Astrocyte of the spinal cord (primary cell): ENCODE measurements at regions not wholly inside any gene's neighbourhood (a gene's known extent, or its start where the extent isn't known, plus 50 kb on each side); places are given as distances from the start of the nearest gene placed in this dataset.

ENCODE experiments used
- DNase-seq: peaks from one replicate; pipeline ENCODE4 v3.0.0; 2011; ENCODE audit warnings: low read depth, low spot score
- H3K4me3 ChIP-seq: 2 replicates; pipeline ENCODE4 v1.5.1; 2011; ENCODE audit warnings: low read depth, mild to moderate bottlenecking, low read length, moderate library complexity
- in situ Hi-C: cut with HindIII; loops from 2 replicates; pipeline ENCODE4 v1.10.0; 2017; ENCODE audit warnings: low sequenced_read_pairs
- TF ChIP-seq, protein P1 (sequence below): IDR thresholded peaks from 2 replicates; pipeline ENCODE4 v1.5.1; 2012; ENCODE audit warnings: low read depth, mild to moderate bottlenecking, low read length, inconsistent platforms

DNA sequence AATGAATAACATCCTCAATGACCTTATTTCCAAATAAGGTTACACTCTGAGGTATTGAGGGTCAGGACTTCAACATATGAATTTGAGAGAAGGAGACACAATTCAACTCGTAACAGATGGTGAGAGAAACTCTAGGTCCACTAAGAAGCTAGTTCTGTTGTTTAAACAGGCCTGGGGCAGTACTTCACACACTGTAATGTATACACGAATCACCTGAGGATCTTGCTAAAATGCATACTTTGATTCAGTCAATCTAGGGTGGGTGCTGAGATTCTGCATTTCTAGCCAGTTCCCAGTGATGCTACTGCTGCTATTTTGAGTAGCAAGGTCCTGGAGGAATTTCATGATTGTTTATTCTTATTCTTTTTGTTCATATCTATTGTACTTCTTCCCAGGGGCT, 186.8 kb downstream of the SATB1 start:
- in situ Hi-C loops: no loop called here
- no peak for DNase-seq
- no peak overlapping the region for H3K4me3 ChIP-seq
- TF ChIP-seq, protein P1, sequence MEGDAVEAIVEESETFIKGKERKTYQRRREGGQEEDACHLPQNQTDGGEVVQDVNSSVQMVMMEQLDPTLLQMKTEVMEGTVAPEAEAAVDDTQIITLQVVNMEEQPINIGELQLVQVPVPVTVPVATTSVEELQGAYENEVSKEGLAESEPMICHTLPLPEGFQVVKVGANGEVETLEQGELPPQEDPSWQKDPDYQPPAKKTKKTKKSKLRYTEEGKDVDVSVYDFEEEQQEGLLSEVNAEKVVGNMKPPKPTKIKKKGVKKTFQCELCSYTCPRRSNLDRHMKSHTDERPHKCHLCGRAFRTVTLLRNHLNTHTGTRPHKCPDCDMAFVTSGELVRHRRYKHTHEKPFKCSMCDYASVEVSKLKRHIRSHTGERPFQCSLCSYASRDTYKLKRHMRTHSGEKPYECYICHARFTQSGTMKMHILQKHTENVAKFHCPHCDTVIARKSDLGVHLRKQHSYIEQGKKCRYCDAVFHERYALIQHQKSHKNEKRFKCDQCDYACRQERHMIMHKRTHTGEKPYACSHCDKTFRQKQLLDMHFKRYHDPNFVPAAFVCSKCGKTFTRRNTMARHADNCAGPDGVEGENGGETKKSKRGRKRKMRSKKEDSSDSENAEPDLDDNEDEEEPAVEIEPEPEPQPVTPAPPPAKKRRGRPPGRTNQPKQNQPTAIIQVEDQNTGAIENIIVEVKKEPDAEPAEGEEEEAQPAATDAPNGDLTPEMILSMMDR: no peak

DNA sequence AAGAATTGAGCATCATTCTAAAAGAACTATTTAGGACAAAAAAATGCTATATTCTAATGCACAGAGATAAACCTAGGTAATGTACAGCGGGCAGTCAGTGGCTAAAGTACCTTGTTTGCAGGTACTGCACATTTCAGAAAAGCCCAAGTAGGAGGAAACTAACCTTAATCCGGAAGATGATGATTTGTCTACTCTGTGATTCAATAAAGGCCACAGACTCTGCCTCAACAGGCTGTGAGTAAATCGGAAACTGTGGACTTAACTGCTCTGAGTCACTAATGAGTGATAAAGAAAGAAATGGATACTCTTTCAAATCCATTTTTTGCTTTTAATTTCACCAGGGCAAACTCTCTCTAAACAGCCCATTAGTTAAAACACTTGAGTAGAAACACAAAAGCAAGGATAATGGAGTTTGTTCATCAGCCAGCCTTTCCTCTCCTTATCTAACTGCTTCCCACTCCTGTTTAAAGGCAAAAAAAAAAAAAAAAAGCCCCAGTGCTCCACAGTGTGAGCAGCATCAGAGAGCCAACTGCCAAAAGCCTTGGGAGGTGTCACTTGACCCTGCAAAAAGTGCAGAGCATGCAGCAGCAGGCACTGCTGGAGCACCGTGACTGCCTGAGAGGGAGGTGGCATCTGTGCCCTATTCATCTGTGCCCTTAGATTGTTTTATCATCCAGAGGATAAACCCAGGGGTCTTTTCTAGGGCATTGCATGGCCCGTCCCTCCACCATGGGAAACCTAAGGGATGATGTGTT, 187.7 kb downstream of the SATB1 start:
- DNase-seq: peak; percentile 72
- in situ Hi-C loops: no loop called here
- no peak overlapping the region for H3K4me3 ChIP-seq
- TF ChIP-seq, protein P1: no peak

DNA sequence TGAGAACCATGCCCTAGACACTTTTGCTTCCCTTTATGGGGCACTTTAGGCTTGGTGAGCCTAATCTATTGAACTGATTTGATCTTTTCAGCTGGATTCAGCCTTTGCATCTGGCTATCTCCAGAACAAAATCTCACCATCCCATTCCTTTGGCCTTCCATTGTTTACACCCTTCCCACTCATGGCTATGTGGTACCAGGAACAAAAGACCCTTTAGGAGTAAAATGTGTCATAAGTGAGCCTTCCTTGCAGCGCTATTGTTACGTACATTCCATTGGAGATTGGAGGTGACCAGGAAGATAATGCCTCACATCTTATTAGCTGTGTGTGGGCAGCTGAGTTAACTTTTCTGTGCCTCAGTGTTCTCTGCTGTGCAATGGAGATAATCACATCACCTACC, 188.4 kb downstream of the SATB1 start:
- in situ Hi-C loops: no loop called here
- TF ChIP-seq, protein P1: no peak
- DNase-seq: no peak
- no peak overlapping the region for H3K4me3 ChIP-seq

DNA sequence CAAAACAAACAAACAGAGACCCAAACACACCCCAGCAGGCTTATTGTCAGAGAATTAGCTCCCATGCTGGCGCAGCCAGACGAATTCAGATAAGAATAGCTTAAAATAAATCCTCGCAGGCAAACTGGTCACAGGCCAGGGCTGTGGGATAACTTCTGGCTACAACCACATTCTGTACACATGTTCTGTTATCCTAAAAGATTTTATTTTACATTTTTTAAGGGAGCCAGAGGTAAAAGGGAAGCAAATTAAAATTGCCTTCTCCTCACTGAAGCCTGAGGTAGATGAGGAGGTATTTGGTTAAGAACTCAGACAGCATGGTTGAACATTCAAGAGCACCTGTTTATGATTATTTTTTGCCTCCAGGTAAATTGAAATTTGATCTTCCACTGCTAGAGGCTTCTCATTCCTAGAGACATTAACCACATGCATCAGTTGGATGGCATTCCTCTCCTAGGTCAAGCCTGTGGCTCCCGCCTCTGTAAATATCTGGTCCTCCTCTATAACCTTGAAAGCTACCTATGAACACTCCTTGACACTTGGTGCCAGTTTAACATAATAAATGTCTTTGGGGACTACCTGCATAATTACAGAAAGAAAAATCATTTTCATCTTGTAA, 190.3 kb downstream of the SATB1 start:
- in situ Hi-C loops: no loop called here

DNA sequence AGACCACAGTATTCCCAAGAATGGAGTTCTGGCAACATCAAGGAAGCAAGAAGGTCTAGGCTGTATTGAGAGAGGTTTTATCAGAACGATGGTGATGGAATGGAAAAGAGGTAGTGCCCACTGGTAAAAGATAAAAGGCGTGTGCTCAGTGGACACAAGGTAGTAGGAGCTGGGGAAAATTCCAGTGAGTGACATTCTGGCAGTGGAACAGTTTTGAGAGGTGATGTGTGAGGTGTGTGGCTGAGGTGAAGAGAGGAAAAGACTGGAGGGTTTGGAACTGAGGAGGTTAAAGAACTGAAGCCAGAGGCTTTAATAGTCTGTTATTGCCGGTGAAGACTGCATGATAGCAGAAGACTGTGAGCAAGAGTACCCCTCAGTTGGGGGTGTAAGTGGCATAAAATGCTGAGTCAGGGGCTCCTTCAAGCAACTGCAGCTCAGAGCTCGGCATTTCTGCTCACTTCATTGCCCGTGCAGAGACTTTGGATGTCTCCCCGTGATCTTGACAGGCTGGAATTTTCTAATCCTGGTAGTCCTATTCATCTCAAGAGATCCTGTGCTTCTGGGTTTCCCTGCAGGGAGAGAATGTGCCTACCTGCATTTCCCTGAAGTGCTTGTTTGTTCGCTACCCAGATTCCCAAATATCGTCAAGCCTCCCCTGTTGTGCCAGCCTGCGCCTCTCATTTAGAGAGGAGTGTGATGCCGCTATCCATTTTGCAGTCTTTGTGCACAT, 191.0 kb downstream of the SATB1 start:
- in situ Hi-C loops: no loop called here
- no peak overlapping the region for H3K4me3 ChIP-seq
- no peak for DNase-seq
- TF ChIP-seq, protein P1: no peak

More for the DNA sequence above, 190.3 kb downstream of the SATB1 start:
- H3K4me3 ChIP-seq: no peak overlapping the region
- peak; percentile 34 for DNase-seq
- TF ChIP-seq, protein P1: no peak

DNA sequence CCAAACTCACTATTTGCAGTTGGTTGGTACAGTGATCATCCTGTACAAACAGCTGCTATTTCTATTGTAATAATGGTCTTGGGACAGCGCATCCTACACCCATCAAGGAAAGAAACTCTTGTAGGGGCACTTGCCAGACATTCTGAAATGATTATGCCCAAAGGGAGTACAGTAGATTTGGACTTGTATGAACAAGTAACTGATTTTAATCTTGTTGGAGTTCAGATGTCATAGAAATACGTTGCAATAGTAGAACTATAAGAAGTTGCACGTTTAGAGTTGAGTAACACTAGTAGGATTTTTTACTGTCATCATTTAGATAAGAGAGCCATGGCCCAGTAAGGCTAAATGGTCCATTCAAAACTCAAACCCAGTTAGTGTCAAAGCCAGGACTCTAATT, 192.8 kb downstream of the SATB1 start:
- DNase-seq: no peak
- TF ChIP-seq, protein P1: no peak
- no peak overlapping the region for H3K4me3 ChIP-seq
- in situ Hi-C loops: no loop called here
